ENCODE measurements at regions not wholly inside any gene's neighbourhood (a gene's known extent, or its start where the extent isn't known, plus 50 kb on each side); places are given as distances from the start of the nearest gene placed in this dataset.

- TF ChIP-seq CTCF (IDR thresholded peaks at IDR 0.05) (no peak), EZH2 (IDR thresholded peaks at IDR 0.05) (no peak), EZH2phosphoT487 (IDR thresholded peaks at IDR 0.05) (no peak)
Observed at GRCh38 chr15:37652646-37653417, 281.6 kb upstream of the TMCO5A start.

Data from neural progenitor cell (in vitro differentiated cells).